Endothelial cell (in vitro differentiated cells): ENCODE measurements at regions not wholly inside any gene's neighbourhood (a gene's known extent, or its start where the extent isn't known, plus 50 kb on each side); places are given as distances from the start of the nearest gene placed in this dataset.

Experiments used
- DNase-seq: peaks from one replicate; pipeline ENCODE4 v3.0.0; 2021; ENCODE audit warnings: low spot score
- H3K27ac Mint-ChIP-seq: one replicate; pipeline ENCODE4 v1.8.0; 2021; ENCODE audit warnings: mixed read lengths, inconsistent platforms; ENCODE audit not compliant: unreplicated experiment
- H3K27me3 Mint-ChIP-seq: one replicate; pipeline ENCODE4 v1.8.0; 2021; ENCODE audit warnings: mild to moderate bottlenecking, moderate library complexity, mixed read lengths, inconsistent platforms; ENCODE audit not compliant: unreplicated experiment
- H3K36me3 Mint-ChIP-seq: one replicate; pipeline ENCODE4 v1.8.0; 2021; ENCODE audit warnings: mild to moderate bottlenecking, low read depth, mixed read lengths, inconsistent platforms; ENCODE audit not compliant: unreplicated experiment
- H3K4me1 Mint-ChIP-seq: one replicate; pipeline ENCODE4 v1.8.0; 2021; ENCODE audit warnings: mild to moderate bottlenecking, mixed read lengths, inconsistent platforms; ENCODE audit not compliant: unreplicated experiment
- H3K4me3 Mint-ChIP-seq: one replicate; pipeline ENCODE4 v1.8.0; 2021; ENCODE audit warnings: mild to moderate bottlenecking, mixed read lengths, inconsistent platforms; ENCODE audit not compliant: unreplicated experiment
- H3K9me3 Mint-ChIP-seq: one replicate; pipeline ENCODE4 v1.8.0; 2021; ENCODE audit warnings: mixed read lengths, inconsistent platforms; ENCODE audit not compliant: unreplicated experiment
- CTCF ChIP-seq: fragments of 200-600 bp; sonication (generic); IDR thresholded peaks from one replicate; pipeline ENCODE4 v1.5.0; 2021; ENCODE audit warnings: antibody characterized with exemption; ENCODE audit not compliant: unreplicated experiment

- Mint-ChIP-seq H3K36me3 (no peaks in the 10 kb centered on the region), H3K9me3 (no peaks in the 10 kb centered on the region), H3K4me3 (no peak overlapping the region), H3K4me1 (no peaks in the 10 kb centered on the region), H3K27ac (no peak overlapping the region), H3K27me3 (peaks cover 3% of the 10 kb centered on the region)
- DNase-seq = no peak
- TF ChIP-seq CTCF = no peak
Measured at GRCh38 chr2:67854798-67855197, 208.0 kb downstream of the C1D start.

GRCh38 chr2:67856866-67857265 lies 205.9 kb downstream of the C1D start:
- H3K9me3 Mint-ChIP-seq = no peaks in the 10 kb centered on the region
- TF ChIP-seq CTCF = no peak
- H3K4me1 Mint-ChIP-seq = no peaks in the 10 kb centered on the region
- no peak overlapping the region for H3K4me3 Mint-ChIP-seq
- H3K27me3 Mint-ChIP-seq = no peaks in the 10 kb centered on the region
- DNase-seq = no peak
- H3K27ac Mint-ChIP-seq = no peak overlapping the region
- no peaks in the 10 kb centered on the region for H3K36me3 Mint-ChIP-seq

GRCh38 chr2:67857836-67858235 lies 205.0 kb downstream of the C1D start:
- Mint-ChIP-seq H3K36me3 (no peaks in the 10 kb centered on the region), H3K27me3 (no peaks in the 10 kb centered on the region), H3K4me3 (no peak overlapping the region), H3K4me1 (no peaks in the 10 kb centered on the region), H3K9me3 (no peaks in the 10 kb centered on the region), H3K27ac (no peak overlapping the region)
- TF ChIP-seq CTCF = no peak
- no peak for DNase-seq

GRCh38 chr2:67858886-67859285 lies 203.9 kb downstream of the C1D start:
- no peak for TF ChIP-seq CTCF
- H3K36me3 Mint-ChIP-seq = no peaks in the 10 kb centered on the region
- H3K4me1 Mint-ChIP-seq = no peaks in the 10 kb centered on the region
- no peak overlapping the region for H3K4me3 Mint-ChIP-seq
- no peak for DNase-seq
- no peak overlapping the region for H3K27ac Mint-ChIP-seq
- H3K9me3 Mint-ChIP-seq = no peaks in the 10 kb centered on the region
- no peaks in the 10 kb centered on the region for H3K27me3 Mint-ChIP-seq

GRCh38 chr2:67865917-67866316 lies 196.9 kb downstream of the C1D start:
- Mint-ChIP-seq H3K36me3 (no peaks in the 10 kb centered on the region), H3K4me3 (no peak overlapping the region), H3K27ac (no peak overlapping the region), H3K9me3 (no peaks in the 10 kb centered on the region), H3K4me1 (no peaks in the 10 kb centered on the region), H3K27me3 (peaks cover 1% of the 10 kb centered on the region)
- TF ChIP-seq CTCF = no peak
- no peak for DNase-seq
